AG04449 (cell line): ENCODE measurements at regions not wholly inside any gene's neighbourhood (a gene's known extent, or its start where the extent isn't known, plus 50 kb on each side); places are given as distances from the start of the nearest gene placed in this dataset.

Experiments used
- CTCF ChIA-PET: fragments of 350-600 bp; formaldehyde crosslinking; extraction: SDS; loops from one replicate; lab custom pipeline; 2021; ENCODE audit warnings: antibody characterized with exemption; lab: Yijun Ruan, JAX
- POLR2A ChIA-PET: fragments of 400-600, 350-600 bp; formaldehyde crosslinking; extraction: SDS; loops from one replicate; lab custom pipeline; 2020; ENCODE audit warnings: antibody characterized with exemption, inconsistent platforms; lab: Yijun Ruan, JAX
- DNase-seq: peaks from one replicate; pipeline ENCODE4 v3.0.0-alpha.2; 2010; ENCODE audit warnings: low read depth, low spot score
- H3K4me3 ChIP-seq: 2 replicates; pipeline ENCODE4 v1.5.1; 2011; ENCODE audit warnings: low read depth, mild to moderate bottlenecking, control low read depth, low read length
- CTCF ChIP-seq: IDR thresholded peaks from one replicate; pipeline ENCODE4 v1.5.1; 2011; ENCODE audit warnings: mild to moderate bottlenecking, moderate library complexity, low read length, control low read depth, inconsistent platforms; ENCODE audit not compliant: insufficient read depth; ENCODE audit errors: missing control alignments

GRCh38 chr9:109893241-109893640 lies 113.2 kb downstream of the PALM2AKAP2 start:
- ChIA-PET POLR2A (no interaction called here), CTCF (interaction anchor here (0.7 to 3.6 kb wide), 7 partner anchors 10 to 319 kb away, joined by 3 to 14 read pairs (median 3); no protein-coding TSS in a partner anchor)
- TF ChIP-seq CTCF: no peak
- no peak overlapping the region for H3K4me3 ChIP-seq
- DNase-seq: no peak

GRCh38 chr9:109894473-109894872 lies 114.5 kb downstream of the PALM2AKAP2 start:
- ChIA-PET CTCF (interaction anchor here (0.9 to 3.6 kb wide), 2 partner anchors 9 to 13 kb away, joined by 3 to 14 read pairs; no protein-coding TSS in a partner anchor), POLR2A (interaction anchor here (0.6 kb wide), 1 partner anchor 362 kb away, joined by 3 read pairs; the partner anchor contains the start of gene TXN)
- no peak for TF ChIP-seq CTCF
- DNase-seq: no peak
- H3K4me3 ChIP-seq: no peak overlapping the region

- DNase-seq: no peak
- H3K4me3 ChIP-seq: no peak overlapping the region
- no peak for TF ChIP-seq CTCF
- CTCF ChIA-PET: interaction anchor here (0.9 to 2.0 kb wide), 2 partner anchors 12 to 288 kb away, joined by 3 to 7 read pairs; no protein-coding TSS in a partner anchor
- POLR2A ChIA-PET: interaction anchor here (0.6 kb wide), 1 partner anchor 361 kb away, joined by 3 read pairs; the partner anchor contains the start of gene TXN
These were observed 115.1 kb downstream of the PALM2AKAP2 start for GRCh38 chr9:109894921-109895758.

- no peak for DNase-seq
- POLR2A ChIA-PET: no interaction called here
- no peak for TF ChIP-seq CTCF
- H3K4me3 ChIP-seq: no peak overlapping the region
- CTCF ChIA-PET: interaction anchor here (0.8 to 10.5 kb wide), 11 partner anchors 10 to 317 kb away, joined by 3 to 142 read pairs (median 4); no protein-coding TSS in a partner anchor
These were observed 121.2 kb downstream of the PALM2AKAP2 start for GRCh38 chr9:109901201-109901600.

GRCh38 chr9:109903515-109904138 lies 123.6 kb downstream of the PALM2AKAP2 start:
- CTCF ChIA-PET: interaction anchor here (0.6 to 10.5 kb wide), 56 partner anchors 9 to 329 kb away, joined by 3 to 142 read pairs (median 4); no protein-coding TSS in a partner anchor
- DNase-seq: no peak
- TF ChIP-seq CTCF: peak; percentile 72
- H3K4me3 ChIP-seq: no peak overlapping the region
- POLR2A ChIA-PET: no interaction called here

GRCh38 chr9:109904666-109905065 lies 124.7 kb downstream of the PALM2AKAP2 start:
- no peak overlapping the region for H3K4me3 ChIP-seq
- no peak for TF ChIP-seq CTCF
- ChIA-PET CTCF (interaction anchor here (0.6 to 10.5 kb wide), 25 partner anchors 8 to 330 kb away, joined by 3 to 142 read pairs (median 7); no protein-coding TSS in a partner anchor), POLR2A (no interaction called here)
- DNase-seq: no peak
